NCI-H526 treated with DMSO at 0.1 percent for 48 hours (cell line): ENCODE measurements at regions not wholly inside any gene's neighbourhood (a gene's known extent, or its start where the extent isn't known, plus 50 kb on each side); places are given as distances from the start of the nearest gene placed in this dataset.
"Not testable (repeated sequence)": the region's sequence is repeated elsewhere in the genome, so short reads cannot be mapped to it uniquely, and the experiment has no call there.

Experiments
- DNase-seq: peaks from one replicate; lab custom pipeline; 2025; lab: John Stamatoyannopoulos, UW

DNA sequence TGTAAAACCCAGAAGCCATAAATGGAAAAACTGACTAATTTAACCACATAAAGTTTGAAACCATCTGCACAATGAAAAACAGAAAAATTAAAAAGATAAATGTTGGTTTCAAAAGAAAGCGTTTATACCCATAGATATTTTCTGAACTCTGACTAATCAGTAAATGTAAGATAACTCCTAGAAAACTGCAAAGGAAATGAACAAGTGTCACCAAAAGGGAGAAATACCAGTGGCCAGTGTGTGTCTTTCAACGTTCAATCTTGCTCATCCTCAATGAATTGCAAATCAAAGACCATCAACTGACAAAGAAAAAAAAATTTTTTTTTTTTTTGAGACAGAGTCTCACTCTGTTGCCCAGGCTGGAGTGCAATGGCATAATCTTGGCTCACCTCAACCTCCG, 180.1 kb downstream of the SYK start:
- no peak for DNase-seq

DNA sequence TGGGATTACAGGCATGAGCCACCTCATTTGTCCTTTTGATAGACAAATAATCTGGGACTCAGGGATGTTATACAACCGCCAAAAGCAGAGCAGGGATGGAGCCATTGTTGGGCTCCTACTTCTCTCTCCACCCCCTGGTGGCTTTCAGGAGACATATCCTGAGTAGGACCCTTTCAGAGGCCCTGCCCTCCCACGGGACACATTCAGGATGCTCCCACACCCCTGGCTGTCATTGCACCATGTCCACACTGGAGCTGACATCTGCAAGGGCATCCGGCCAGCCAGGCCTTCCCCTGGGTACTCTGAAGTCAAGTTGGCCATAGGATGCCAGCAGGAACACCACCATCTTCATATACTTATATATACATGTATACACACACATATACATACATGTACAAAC, 181.8 kb downstream of the SYK start:
- no peak for DNase-seq

DNA sequence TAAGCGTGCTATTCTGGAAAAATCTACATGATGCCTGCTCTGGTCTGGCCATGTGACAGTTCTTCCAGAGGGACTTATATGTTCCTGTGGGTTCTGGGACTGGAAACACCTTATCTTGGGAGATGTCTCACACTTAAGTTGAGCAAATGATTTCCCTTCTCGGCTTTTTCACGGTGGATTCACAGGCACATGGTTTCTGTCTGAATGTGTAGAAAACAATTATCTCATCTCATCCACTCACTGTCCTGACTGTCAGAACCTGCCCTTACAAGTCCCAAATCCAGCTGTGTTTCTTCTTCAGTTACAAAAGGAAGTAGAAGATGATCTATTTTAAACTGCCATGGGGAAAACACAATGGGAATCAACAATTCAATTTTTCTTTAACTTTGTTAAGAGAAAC, 184.0 kb downstream of the SYK start:
- DNase-seq = no peak

DNA sequence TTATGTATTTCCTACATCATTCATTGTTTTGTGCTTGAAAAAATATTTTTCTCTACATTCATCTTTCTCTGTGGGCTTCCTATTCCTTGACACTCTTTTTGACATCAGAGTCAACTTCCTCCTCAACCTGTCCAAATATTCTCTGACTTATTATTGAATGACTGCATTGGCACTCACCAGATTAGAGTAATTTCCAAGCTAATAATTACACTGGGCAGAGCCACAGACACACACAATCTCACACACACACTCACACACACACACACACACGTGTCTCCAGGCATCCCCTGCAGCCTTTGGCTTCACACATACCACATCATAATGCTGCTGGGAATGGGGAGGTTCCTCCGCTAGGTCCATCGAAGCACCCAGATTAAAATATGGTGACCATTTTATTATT, 184.5 kb downstream of the SYK start:
- no peak for DNase-seq

DNA sequence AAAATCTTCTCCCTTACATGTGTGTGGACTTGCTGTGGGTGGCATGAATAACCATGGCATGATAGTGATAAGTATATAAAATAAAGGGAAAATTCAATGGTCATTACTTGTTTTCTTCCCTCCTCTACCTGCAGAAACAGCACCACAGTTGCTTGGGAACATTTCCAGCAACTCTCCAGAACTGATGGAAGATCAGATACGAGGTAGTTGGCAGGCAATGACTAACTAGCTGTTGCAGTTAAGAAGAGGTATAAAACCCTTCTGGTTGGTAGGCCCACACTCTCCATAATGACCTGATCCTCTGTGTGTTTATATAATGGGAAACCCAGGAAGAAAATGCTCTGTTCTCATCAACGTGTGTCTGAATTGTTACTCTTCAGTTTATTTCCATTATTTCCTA, 185.9 kb downstream of the SYK start:
- DNase-seq = no peak

DNA sequence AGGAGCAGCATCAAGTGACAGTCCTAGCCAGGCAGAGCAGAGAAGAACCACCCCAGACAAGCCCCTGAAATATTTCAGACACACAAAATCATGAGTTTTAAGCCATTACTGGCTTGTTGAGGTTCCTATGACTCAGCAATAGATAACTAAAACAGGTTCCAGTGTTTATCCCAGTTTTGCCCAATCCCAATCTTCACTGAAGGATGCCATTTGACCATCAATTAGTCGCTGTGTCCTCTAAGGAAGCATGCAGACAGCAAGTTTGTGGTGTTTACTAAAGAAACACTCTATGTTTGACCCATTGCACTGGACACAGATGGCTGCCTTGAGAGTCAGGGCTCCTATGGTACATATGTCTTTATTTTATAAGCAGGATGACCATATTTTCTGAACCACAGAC, 186.7 kb downstream of the SYK start:
- no peak for DNase-seq

DNA sequence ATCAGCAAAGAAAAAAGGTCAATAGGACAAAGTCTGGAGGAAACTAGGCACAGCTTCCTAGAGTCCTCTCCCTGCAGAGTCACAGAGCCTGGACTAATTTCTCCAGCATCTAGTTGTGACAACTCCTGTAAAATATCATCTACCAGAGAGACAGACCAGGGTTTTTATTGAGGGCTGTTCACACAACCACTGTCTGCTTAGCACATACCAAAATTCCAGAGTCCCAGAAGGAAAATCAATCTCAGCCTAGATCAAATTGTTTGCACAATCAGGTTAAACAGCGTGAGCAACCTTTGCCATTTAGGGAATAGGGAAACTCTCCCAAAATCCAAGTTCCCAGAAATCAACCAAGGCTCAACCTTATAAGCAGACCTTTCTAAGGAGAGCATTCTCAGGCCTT, 190.3 kb downstream of the SYK start:
- DNase-seq = no peak

DNA sequence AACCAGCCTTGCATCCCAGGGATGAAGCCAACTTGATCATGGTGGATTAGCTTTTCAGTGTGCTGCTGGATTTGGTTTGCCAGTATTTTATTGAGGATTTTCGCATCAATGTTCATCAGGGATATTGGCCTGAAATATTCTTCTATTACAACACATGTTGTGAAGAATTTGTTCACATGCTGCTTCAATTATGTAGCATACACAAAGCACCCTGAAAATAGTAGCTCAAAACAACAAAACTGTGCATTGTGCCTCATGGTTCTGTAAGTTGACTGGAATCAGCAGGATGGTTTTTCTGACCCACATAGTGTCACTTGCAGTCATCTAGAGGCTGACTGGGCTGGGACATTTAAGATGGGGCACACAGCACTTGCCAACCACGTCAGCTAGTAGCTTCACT, 193.9 kb downstream of the SYK start:
- DNase-seq = no peak

DNA sequence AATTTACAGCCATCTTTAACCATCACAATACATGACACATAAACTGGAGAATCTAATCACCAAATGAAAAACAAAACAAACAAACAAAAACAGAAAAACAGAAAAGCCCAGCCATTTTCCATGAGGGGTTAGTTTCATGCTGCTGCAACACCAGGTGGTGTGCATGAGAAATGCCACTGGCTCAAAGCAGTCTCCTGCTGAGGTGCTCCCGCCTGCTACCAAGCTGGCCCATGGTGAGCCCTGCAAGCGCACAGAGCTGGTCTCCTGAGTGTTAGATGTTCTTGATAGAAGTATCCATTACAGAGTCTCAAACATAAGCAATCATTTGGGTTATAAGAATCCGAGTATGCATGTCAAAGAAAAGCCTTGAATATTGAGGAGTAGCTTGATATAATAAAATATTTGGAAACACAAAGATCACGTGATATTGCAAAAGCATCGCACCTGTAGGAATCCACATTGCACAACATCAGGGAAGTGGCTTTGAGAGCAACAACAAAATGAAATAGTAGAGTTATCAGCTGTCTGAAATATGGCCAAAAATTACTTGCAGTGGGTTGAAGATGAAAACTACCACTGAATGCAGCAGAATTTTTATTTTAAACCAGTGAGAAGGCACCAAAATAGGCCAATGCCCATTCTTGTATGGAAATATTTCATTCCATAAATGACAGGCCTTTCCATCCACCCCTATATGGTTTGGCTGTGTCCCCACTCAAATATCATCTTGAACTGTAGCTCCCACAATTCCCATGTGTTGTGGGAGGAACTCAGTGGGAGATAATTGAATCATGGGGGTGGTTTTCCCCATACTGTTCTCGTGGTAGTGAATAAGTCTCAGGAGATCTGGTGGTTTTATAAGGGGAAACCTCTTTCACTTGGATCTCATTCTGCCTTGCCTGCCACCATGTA, 194.8 kb downstream of the SYK start:
- DNase-seq = no peak

DNA sequence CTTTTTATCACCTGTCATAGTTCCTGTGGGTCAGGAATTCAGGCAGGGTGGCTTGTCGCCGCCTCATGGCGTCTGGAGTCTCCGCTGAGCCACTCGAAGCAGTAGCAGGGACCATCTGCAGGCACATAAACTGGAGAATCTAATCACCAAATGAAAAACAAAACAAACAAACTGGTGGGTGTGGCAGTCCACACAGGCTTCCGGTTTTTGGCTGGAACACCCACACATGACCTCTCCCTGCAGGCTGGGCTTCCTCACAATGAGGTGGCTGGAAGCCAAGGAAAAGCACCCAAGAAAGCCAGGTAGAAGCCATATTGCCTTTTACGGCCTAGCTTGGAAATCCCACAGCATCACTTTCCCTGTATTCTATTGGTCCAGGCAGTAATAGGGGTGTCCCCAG, 197.0 kb downstream of the SYK start:
- no peak for DNase-seq

DNA sequence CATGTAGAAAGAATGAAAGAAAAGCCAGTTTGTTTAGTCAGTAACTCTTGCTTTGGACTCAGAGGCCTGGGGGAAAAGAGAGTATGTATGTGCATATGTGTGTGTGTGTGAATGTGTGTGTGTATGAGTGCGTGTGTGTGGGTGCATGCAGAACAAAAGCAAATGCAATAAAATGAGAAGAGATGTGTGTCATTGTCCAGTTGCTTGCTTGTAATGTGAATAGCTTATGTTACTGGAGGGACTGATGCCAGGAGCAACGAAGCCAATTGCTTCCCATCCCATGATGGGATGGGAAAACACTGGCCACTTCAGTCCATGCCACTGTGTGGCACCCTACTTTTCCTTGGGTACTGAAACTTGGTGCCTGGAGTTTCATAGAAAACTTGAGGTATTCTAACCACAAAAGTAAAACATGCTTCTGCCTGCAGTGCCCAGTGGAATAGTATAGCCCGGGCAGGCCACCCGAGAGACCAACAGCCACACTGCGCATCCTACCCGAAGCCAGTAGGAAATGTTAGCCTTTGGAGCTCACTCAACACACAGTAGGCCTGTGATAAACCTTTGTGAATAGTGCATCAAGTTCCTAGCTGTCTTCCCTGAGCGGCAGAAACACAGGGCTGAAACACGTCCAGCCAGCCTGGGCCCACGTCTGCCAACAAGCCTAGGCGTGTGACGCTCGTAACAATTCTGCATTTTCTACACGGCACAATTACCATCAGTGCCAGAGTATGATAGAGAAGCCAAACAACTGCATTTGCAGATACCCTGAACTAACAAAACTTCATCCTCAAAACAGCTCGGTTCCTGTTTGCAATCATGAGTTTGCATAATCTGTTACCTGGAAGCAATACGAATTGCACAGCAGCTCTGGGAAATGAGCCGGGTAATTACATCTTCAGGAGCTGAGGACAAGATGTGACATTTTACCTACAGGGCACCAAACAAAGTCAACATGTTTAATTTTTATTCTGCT, 198.1 kb downstream of the SYK start:
- no peak for DNase-seq

DNA sequence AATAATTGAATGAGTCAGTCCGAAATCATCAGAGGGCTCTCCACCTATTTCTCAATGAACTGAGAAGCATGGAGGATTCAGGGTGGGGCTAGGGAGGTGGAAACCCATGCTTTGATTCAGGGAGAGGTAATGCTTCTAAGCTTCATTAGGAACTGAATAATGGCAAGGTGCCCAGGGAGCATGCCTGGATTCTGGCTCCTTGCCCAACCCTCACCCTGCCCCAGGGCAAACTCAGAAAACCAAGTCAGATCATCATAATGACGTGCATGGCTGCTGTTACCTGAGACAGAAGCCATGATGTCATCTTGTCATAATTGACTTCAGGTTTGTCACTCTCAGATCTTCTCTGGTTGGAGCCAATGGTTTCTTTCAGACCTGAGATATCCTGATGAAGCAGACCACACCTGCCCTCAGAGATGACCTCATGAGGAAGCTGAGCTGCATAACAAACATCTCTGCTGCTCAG, 199.6 kb downstream of the SYK start:
- DNase-seq = no peak

DNA sequence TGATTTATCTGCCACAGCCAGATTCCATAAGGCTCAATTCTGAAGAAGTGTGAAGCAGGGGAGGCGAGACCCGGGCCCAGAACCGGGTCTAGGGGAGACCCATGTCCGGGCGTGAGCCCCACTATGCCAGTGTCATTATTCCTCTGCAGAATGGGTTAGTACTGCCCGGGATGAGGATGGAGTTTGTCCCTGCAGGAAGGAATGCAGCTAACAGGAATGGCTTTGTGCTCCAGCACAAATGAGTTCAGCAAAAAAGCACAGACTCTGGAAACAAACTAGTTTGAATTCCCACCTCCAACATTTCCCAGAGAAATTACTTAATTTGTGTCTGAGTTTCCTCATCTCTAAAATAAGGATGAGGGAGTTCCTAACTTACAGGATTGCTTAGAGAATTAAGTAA, 202.9 kb downstream of the SYK start:
- DNase-seq = no peak

DNA sequence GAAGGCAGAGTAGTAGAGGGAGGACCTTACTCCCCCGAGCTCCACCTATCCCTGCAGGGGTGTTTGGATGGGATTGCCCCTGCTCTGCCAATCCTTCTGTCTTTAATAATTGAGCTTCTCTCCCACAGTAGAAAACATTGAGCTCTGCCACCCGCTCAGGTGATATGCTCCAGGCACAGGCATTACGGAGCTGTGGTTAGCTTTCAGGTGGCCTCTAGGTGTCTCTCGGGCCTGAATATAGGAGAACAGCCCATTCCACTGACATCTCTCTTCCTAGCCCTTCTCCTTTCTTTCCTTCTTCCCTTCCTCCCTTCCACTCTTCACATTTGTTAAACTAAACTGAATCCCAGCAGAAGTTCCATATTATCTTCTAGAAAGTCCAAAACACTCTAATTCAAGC, 203.4 kb downstream of the SYK start:
- DNase-seq = no peak

DNA sequence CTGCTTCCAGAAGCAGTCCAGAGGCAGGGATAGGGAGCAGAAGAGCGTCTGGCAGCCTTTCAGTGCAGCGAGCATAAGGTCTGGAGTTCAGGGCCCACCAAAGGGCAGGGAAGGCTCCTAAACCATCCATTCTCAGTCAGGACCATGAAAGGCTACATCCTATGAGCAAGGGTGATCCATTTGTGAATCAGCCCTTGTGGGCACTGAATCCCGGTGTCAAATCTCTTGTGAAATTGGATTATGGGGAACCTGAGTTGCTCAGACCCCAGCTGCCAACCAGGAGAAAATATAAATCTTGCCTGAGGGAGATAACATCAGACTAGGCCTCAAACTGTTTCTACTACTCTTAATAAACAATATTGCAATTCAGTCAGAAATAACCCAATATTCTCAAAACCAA, 204.4 kb downstream of the SYK start:
- no peak for DNase-seq

DNA sequence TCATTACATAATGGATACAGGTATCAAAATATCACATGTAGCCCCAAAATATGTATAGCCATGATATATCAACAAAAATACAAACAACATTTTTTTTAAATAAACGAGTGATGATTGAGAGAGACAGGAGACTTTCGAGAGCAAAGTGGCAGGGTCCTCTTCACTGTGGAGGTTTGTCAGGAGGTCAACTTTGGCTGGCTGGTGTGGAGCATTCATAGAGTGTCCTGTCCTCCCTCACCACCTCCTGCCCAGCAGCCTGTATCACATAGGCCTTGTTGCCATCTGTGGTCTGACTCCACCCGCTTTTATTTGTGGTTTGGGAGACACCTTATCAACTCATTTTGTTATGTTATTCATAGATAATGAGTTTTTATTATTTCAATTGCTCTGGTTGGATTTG, 206.9 kb downstream of the SYK start:
- DNase-seq = no peak

DNA sequence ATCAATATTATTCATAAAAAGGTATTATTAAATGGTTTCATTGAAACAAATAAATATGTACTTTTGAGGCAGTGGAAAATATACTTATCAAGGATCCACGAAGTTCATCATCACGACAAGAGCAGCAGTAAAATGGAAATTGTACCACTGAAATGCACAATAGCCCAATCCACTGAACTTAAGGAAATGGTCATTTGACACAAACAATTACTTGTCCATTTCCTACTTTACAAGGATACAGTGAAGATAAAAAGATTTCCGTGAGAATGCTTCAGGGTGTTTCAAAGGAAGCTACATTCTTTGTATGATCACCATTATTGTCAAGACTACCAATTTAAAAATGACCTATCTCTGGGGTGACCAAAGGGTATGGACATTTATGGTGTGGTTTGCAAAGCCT, 210.3 kb downstream of the SYK start:
- DNase-seq = no peak

DNA sequence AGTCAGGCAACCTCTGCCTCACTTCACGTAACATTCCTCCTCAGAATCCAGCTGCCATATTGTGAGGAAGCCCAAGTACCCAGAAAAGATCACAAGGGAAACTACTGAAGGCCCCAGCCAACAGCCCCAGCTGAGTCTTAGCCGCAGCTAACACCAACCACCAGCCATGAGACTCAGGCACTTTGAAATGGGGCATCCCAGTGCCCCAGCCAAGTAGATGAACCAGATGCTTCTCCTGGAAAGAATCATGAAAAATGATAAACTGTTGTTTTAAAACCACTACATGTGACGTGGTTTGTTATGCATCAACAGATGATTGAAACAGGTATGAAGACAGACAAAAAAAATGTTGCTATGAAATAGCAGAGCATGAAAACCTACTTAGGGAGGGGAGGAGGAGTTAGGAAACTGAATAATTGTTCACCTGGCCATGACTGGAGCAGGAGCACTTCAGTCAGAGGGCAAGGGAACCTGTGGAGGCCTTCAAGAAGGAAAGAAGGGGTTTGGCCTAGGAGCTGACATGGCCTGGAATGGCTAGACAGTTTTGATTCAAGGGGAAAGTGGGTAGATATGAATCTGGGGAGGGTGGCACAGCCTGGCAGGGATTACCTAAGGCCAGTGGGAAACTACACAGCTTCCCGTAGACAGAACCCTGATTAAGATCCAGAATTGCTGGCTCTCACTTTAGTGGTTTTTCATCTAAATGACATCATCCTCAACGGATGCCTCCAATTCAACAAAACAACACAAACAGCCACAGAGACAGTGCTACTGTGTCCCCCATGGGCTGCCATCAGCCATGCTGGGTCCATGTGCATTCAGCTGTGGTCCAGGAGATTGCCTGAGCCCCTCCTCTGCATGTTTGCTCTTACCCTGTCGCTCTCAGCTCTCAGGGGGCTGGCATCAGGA, 211.6 kb downstream of the SYK start:
- DNase-seq = no peak

DNA sequence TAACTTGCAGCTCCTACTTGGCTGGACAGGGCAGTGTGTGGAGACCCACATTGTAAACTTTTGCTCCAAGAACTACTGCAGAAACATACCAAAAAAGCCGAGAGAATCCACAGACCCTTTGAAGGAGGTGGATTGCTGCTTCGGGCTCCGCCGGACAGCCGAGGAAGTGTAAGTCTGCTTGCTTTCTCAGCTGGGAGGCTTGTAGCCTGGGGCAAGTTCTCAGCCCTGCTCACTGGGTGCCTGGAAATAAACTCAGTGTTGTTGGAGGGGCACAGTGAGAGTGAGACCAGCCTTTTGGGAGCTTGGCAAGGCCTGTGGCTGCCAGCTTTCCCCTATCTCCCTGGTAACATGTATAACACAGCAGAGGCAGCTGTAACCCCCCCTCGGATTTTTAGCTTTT, 215.6 kb downstream of the SYK start:
- DNase-seq = no peak

DNA sequence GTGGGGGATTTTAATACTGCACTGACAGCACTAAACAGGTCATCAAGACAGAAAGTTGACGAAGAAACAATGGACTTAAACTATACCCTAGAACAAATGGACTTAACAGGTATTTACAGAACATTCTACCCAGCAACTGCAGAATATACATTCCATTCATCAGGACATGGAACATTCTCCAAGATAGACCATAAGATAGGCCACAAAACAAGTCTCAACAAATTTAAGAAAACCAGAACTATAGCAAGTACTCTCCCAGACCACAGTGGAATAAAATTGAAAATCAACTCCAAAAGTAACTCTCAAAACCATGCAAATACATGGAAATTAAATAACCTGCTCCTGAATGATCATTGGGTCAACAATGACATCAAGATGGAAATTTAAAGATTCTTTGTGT, 218.3 kb downstream of the SYK start:
- not testable (repeated sequence) for DNase-seq

DNA sequence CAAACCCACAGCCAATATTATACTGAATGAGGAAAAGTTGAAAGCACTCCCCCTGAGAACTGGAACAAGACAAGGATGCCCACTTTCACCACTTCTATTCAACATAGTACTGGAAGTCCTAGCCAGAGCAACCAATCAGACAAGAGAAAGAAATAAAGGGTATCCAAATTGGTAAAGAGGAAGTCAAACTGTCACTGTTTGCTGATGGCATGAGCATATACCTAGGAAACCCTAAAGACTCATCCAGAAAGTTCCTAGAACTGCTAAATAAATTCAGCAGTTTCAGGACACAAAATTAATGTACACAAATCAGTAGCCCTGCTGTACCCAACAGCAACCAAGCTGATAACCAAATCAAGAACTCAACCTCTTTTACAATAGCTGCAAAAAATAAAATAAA, 220.0 kb downstream of the SYK start:
- not testable (repeated sequence) for DNase-seq

DNA sequence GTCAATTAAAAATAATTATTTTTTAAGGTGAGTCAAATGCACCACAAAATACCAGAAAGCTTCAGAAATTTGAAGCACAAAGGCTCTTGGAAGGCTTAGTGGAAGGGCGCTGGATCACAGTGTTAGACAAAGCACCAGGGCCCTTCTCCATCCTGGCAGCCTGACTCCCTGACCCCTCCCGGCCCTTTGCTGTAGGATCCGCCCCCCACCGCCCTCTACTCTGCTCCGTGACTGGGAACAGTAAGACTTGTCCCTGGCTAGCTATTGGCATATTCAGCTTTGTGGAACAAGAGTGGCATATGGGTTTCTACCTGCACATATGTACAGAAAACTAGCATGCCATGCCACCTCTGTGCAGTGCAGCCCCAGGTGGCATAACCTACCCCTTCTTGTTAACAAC, 222.1 kb downstream of the SYK start:
- DNase-seq = no peak
